Endothelial cell of umbilical vein (primary cell): ENCODE measurements at regions not wholly inside any gene's neighbourhood (a gene's known extent, or its start where the extent isn't known, plus 50 kb on each side); places are given as distances from the start of the nearest gene placed in this dataset.

ENCODE experiments used
- BruUV-seq: library from RNA; stranded (reverse); fragments of 400-500 nt; replicated peaks from 2 replicates; lab custom pipeline; 2021; lab: Mats Ljungman, UMichigan
- CTCF ChIA-PET: fragments of 300-600, 350-600 bp; sonication (Branson Sonifier 250); formaldehyde crosslinking; loops from one replicate; lab custom pipeline; 2021; ENCODE audit warnings: antibody characterized with exemption, inconsistent platforms; lab: Charles Lee
- POLR2A ChIA-PET: fragments of 300-600, 350-600 bp; sonication (Branson Sonifier 250); formaldehyde crosslinking; loops from one replicate; lab custom pipeline; 2021; ENCODE audit warnings: antibody characterized with exemption, inconsistent platforms; lab: Charles Lee
- DNase-seq: peaks from one replicate; pipeline ENCODE4 v3.0.0-alpha.2; 2011; ENCODE audit warnings: low read depth, low spot score
- FAIRE-seq: peaks from 2 replicates; lab custom pipeline; 2011; peaks lifted over from hg19 to GRCh38; lab: Jason Lieb, UNC
- H2AFZ ChIP-seq: 2 replicates; pipeline ENCODE4 v1.6.0; 2012; ENCODE audit warnings: low read depth, low read length, control low read depth, inconsistent platforms
- H3K27ac ChIP-seq: 2 replicates; pipeline ENCODE4 v1.5.1; 2011; ENCODE audit warnings: low read depth, mild to moderate bottlenecking, control low read depth, low read length, moderate library complexity; ENCODE audit not compliant: insufficient read depth
- H3K27me3 ChIP-seq, 2 experiments: 2 replicates each; pipeline versions ENCODE4 v1.6.0 to v1.6.1; 2011; ENCODE audit warnings: low read length in 2 of 2, mixed read lengths in 1 of 2; ENCODE audit not compliant: control insufficient read depth in 2 of 2, insufficient read depth in 2 of 2
- H3K36me3 ChIP-seq, 2 experiments: 2 replicates in 1 of 2; 3 replicates in 1 of 2; pipeline ENCODE4 v1.5.1; 2011; ENCODE audit warnings: low read length in 2 of 2, mild to moderate bottlenecking in 1 of 2, moderate library complexity in 1 of 2; ENCODE audit not compliant: control insufficient read depth in 2 of 2, insufficient read depth in 2 of 2; ENCODE audit errors: extremely low read depth in 1 of 2
- H3K4me1 ChIP-seq: 3 replicates; pipeline ENCODE4 v1.5.1; 2011; ENCODE audit warnings: mild to moderate bottlenecking, low read length; ENCODE audit not compliant: control insufficient read depth, insufficient read depth; ENCODE audit errors: extremely low read depth
- H3K4me2 ChIP-seq: 2 replicates; pipeline ENCODE4 v1.6.1; 2011; ENCODE audit warnings: low read length, control low read depth, mixed read lengths; ENCODE audit not compliant: insufficient read depth
- H3K4me3 ChIP-seq, 3 experiments: fragments of 200-600 bp in 1 of 3; sonication (generic), shearing (Covaris generic) in 1 of 3; replicated peaks in 1 of 3; 2 replicates each; pipeline ENCODE4 v1.5.1; 2011 to 2016; ENCODE audit warnings: control low read depth in 3 of 3, low read length in 3 of 3, mild to moderate bottlenecking in 2 of 3, inconsistent platforms in 1 of 3, low read depth in 1 of 3, moderate library complexity in 1 of 3; ENCODE audit not compliant: insufficient read depth in 1 of 3
- H3K79me2 ChIP-seq: 2 replicates; pipeline ENCODE4 v1.6.0; 2012; ENCODE audit warnings: low read length, inconsistent platforms; ENCODE audit not compliant: control insufficient read depth, insufficient read depth
- H3K9ac ChIP-seq: replicated peaks from 2 replicates; pipeline ENCODE3; 2011; ENCODE audit warnings: low read length, control low read depth; ENCODE audit not compliant: insufficient read depth; ENCODE audit errors: extremely low read depth
- H3K9me1 ChIP-seq: replicated peaks from 3 replicates; pipeline ENCODE4 v1.6.0; 2011; ENCODE audit warnings: mild to moderate bottlenecking, low read length; ENCODE audit not compliant: control insufficient read depth, insufficient read depth; ENCODE audit errors: extremely low read depth
- H3K9me3 ChIP-seq: replicated peaks from 2 replicates; pipeline ENCODE4 v1.5.1; 2012; ENCODE audit warnings: low read length, inconsistent platforms; ENCODE audit not compliant: control insufficient read depth, insufficient read depth
- H4K20me1 ChIP-seq: replicated peaks from 2 replicates; pipeline ENCODE3; 2011; ENCODE audit warnings: mild to moderate bottlenecking, low read length; ENCODE audit not compliant: control insufficient read depth, insufficient read depth; ENCODE audit errors: extremely low read depth
- EZH2 ChIP-seq: IDR thresholded peaks from 2 replicates; pipeline ENCODE4 v1.6.1; 2012; ENCODE audit warnings: borderline replicate concordance, low read depth, mild to moderate bottlenecking, moderate library complexity, low read length, inconsistent platforms; ENCODE audit not compliant: severe bottlenecking
- FOS ChIP-seq: IDR thresholded peaks from 2 replicates; pipeline ENCODE4 v1.6.1; 2011; ENCODE audit warnings: mild to moderate bottlenecking, low read length, moderate library complexity, borderline replicate concordance; ENCODE audit not compliant: insufficient read depth
- JUN ChIP-seq: IDR thresholded peaks from 2 replicates; pipeline ENCODE4 v1.6.1; 2011; ENCODE audit warnings: borderline replicate concordance, low read depth; ENCODE audit not compliant: insufficient read length, insufficient read depth
- MAX ChIP-seq: IDR thresholded peaks from 2 replicates; pipeline ENCODE4 v1.6.1; 2011; ENCODE audit not compliant: insufficient read depth, insufficient read length
- dilution Hi-C: fragments of 300-500 bp; cut with MboI; formaldehyde crosslinking; loops from one replicate; pipeline ENCODE4 v1.15.0; 2019; ENCODE audit warnings: low sequenced_read_pairs; ENCODE audit not compliant: extremely low pct_ligation_motif_present
- intact Hi-C: fragments of 100-400 bp; cut with micrococcal nuclease; formaldehyde crosslinking; loops from one replicate; pipeline ENCODE4 v1.10.0; 2022

- Histone ChIP-seq H3K4me1 (no peaks in the 10 kb centered on the region), H3K4me3 (no peak overlapping the region), H3K9ac (no peak overlapping the region), H3K27ac (no peak overlapping the region), H3K79me2 (no peaks in the 10 kb centered on the region), H3K4me2 (no peak overlapping the region), H3K36me3 (no peaks in the 10 kb centered on the region), H3K9me3 (no peaks in the 10 kb centered on the region), H3K9me1 (no peaks in the 10 kb centered on the region), H2AFZ (no peak overlapping the region), H4K20me1 (no peaks in the 10 kb centered on the region), H3K27me3 (no peaks in the 10 kb centered on the region)
- ChIA-PET CTCF (interaction anchor here (0.7 kb wide), 1 partner anchor 150 kb away, joined by 3 read pairs; no protein-coding TSS in a partner anchor), POLR2A (no interaction called here)
- DNase-seq (no peak), FAIRE-seq (no peak)
- dilution Hi-C loops: no loop called here
- TF ChIP-seq FOS (no peak), JUN (no peak)
- BruUV-seq: no TSS peak
- intact Hi-C loops: no loop called here
Observed at GRCh38 chr1:29836651-29837646, 600.6 kb downstream of the PTPRU start.

- Histone ChIP-seq H3K4me2 (no peak overlapping the region), H3K36me3 (no peaks in the 10 kb centered on the region), H3K9me3 (no peaks in the 10 kb centered on the region), H2AFZ (no peak overlapping the region), H3K9ac (no peak overlapping the region), H3K4me3 (no peak overlapping the region), H3K9me1 (no peaks in the 10 kb centered on the region), H3K27ac (no peak overlapping the region), H3K79me2 (no peaks in the 10 kb centered on the region), H3K4me1 (no peaks in the 10 kb centered on the region), H3K27me3 (no peaks in the 10 kb centered on the region), H4K20me1 (no peaks in the 10 kb centered on the region)
- TF ChIP-seq MAX: no peak
- no peak for TF ChIP-seq EZH2
- no peak for TF ChIP-seq FOS
- no peak for TF ChIP-seq JUN
- no TSS peak for BruUV-seq
- CTCF ChIA-PET: interaction anchor here (1.1 kb wide), 2 partner anchors 42 to 43 kb away, joined by 3 to 4 read pairs; no protein-coding TSS in a partner anchor
- POLR2A ChIA-PET: no interaction called here
- no peak for DNase-seq
- dilution Hi-C loops (no loop called here), intact Hi-C loops (no loop called here)
- no peak for FAIRE-seq
Observed at GRCh38 chr1:29835874-29836273, 599.6 kb downstream of the PTPRU start.
